D721Med (cell line): ENCODE measurements at regions not wholly inside any gene's neighbourhood (a gene's known extent, or its start where the extent isn't known, plus 50 kb on each side); places are given as distances from the start of the nearest gene placed in this dataset.

Source experiments
- DNase-seq: peaks from one replicate; pipeline ENCODE4 v3.0.0; 2011; ENCODE audit warnings: low spot score; ENCODE audit not compliant: insufficient read length
- FAIRE-seq: peaks from 2 replicates; lab custom pipeline; 2011; peaks lifted over from hg19 to GRCh38; lab: Jason Lieb, UNC
- CTCF ChIP-seq: IDR thresholded peaks from 2 replicates; pipeline ENCODE4 v1.5.1; 2012; ENCODE audit warnings: mild to moderate bottlenecking, control low read depth; ENCODE audit not compliant: insufficient read depth; ENCODE audit errors: missing control alignments

- DNase-seq (no peak), FAIRE-seq (no peak)
- no peak for TF ChIP-seq CTCF
Observed at GRCh38 chr4:15270201-15270600, 157.6 kb upstream of the C1QTNF7 start.

GRCh38 chr4:15286041-15286440 is 141.8 kb upstream of the C1QTNF7 start:
- TF ChIP-seq CTCF = no peak
- FAIRE-seq (no peak), DNase-seq (no peak)

GRCh38 chr4:15291122-15291521 is 136.7 kb upstream of the C1QTNF7 start:
- DNase-seq = no peak
- no peak for FAIRE-seq
- TF ChIP-seq CTCF = no peak

GRCh38 chr4:15293711-15294110 is 134.1 kb upstream of the C1QTNF7 start:
- FAIRE-seq (no peak), DNase-seq (no peak)
- TF ChIP-seq CTCF = no peak

- DNase-seq (no peak), FAIRE-seq (no peak)
- TF ChIP-seq CTCF = no peak
Observed at GRCh38 chr4:15294202-15294601, 133.6 kb upstream of the C1QTNF7 start.

- FAIRE-seq (peak; percentile 41), DNase-seq (no peak)
- TF ChIP-seq CTCF = no peak
Observed at GRCh38 chr4:15294832-15295231, 133.0 kb upstream of the C1QTNF7 start.

GRCh38 chr4:15295421-15296162 is 132.2 kb upstream of the C1QTNF7 start:
- FAIRE-seq (no peak), DNase-seq (no peak)

More at GRCh38 chr4:15295421-15296162, 132.2 kb upstream of the C1QTNF7 start:
- no peak for TF ChIP-seq CTCF
